NCI-H2196 treated with DMSO at 0.1 percent for 48 hours (cell line): ENCODE measurements at regions not wholly inside any gene's neighbourhood (a gene's known extent, or its start where the extent isn't known, plus 50 kb on each side); places are given as distances from the start of the nearest gene placed in this dataset.

Experiments
- DNase-seq: peaks from one replicate; lab custom pipeline; 2025; ENCODE audit not compliant: unreplicated experiment; lab: John Stamatoyannopoulos, UW

DNA sequence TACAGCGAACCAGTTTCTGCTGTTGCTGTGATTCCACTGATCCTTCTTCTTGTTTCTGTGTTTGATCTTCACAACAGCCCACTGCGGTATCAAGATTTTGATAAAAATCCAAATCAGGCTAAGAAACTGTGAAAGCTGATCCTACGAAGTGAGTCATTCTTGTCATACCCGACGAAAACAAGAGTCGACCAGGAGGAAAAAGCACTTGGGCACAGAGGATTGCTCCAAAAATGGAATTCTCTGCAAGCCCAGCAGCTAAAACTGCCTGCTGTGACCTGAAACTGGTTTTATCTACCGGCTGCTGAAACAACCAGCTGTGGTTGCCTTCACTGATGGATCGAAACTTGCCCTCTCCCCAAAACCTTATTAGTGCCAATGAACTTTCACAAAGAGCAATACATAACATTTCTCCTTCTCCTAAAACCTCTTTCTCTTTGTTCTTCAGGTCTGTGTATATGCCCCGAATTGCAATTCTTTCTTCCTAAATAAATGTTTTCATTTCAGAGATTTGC lies 607.0 kb upstream of the PRKX start:
- DNase-seq, result no peak

DNA sequence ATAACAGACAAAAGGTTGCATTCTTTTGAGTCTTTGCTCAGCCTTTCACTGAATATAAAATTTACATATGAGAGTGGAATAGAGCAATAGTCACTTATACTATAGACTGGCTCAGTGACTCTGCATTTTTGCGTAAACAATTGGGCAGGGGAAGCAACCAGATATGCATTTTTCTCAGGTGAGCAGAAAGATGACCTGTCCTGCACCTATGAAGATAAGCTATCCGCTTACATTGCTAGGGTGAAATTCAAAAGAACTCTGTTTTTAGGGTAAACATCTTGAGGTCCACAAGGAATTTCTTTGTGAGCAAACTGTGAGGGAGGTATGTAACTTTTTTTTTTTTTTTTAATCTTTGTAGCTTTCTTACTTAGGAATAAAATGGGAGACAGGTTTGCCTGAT lies 602.4 kb upstream of the PRKX start:
- DNase-seq, result no peak

DNA sequence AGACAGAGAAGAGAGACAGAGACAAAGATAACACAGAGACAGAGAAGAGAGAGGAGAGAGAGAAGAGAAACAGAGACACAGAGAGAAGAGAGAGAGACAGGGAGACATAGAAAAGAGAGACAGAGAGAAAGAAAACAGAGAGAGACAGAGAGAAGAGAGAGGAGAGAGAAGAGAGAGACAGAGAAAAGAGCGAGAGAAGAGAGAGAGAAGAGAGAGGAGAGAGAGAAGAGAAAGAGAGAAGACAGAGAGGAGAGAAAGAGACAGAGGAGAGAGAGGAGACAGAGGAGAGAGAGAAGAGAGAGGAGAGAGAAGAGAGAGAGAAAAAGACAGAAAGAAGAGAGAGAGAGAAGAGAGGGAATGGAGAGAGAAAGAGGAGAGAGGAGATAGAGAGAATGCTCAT lies 601.1 kb upstream of the PRKX start:
- DNase-seq, result no peak

DNA sequence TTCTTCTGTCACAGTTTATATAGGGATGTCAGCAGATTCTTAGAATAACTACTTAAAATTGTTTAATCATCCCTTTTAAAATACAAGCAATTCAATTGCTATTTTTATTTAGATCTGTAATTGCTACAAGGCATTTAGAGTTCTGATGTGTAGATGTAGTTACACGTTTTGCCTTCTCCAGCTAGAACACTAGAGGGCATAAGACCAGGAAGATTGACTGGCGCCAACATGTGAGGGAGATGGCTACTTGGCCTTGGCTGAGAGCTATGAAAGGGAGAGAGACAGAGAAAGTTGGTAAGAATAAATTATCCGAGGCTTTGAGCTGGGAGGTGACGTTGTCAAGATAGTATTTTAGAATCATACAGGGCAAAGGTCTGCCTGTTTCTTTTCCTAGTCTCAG lies 563.7 kb upstream of the PRKX start:
- DNase-seq, result no peak

DNA sequence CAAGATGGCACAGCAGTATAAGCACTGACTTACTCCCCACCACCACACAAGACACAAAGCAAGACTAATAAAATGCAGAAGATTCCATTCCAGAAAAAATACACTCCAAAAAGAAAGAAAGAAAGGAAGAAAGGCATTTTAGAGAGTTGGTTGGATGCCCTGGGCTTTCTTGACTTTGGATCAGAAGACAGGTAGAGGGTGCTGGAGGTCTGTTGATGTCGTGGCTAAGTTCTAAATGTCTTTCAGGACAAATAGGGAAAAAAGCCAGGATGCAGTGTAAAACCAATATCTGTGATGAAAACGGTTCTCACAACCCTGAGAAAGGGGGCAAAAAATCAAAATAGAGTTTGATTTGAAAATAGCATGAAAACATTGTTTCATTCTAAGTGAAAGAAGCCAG lies 555.2 kb upstream of the PRKX start:
- DNase-seq, result no peak

DNA sequence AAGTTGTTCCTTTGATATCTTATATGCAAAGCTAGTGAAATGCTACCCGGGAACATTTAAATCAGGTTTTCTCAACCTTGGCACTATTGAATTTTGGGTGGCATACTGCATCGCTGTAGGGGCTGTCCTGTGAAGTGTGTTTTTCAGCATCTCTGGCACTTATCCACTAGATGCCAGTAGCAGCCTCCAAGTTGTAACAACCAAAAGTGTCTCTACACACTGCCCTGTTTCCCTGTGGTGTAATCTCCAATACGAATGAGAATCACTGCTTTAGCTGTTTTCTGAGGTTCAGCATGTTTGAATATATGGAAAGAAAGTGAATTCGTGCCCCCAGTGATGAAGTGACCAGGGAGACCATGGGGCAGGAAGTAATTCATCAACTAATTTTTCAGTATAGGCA lies 551.6 kb upstream of the PRKX start:
- no peak for DNase-seq

DNA sequence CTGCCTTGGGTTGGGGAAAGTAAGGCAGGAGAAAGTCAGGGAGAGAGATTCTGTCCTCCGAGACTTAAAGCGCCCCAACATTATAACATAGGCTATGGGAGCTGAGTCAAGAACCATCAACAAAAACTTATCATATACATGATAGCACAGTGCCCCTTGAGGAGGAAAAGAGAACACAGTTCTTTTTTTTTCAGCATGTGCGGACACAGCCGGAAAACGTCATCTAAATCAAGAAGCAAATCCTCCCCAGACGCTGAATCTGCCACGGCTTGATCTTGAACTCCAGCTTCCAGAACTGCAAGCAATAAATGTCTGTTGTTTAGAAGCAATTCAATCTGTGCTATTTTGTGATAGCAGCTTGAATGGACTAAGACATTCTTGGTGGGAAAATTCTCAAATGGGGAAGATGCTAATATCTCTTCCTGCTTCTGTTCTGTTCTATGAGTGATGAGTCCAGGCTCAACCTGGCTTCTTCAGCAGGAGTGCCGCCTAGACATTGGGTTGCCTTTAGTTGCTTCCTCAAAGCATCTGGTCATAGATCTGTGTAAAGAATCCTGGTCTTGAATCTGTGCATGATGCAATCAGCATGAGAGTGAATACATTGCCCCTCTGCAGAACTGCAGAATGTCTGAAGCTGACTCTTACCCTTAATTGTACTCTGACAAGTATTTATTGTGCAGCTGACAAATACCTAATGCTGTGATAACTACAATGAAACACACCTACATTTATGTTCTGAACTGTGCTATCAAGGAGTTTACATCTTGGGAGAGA lies 549.8 kb upstream of the PRKX start:
- DNase-seq, result no peak

DNA sequence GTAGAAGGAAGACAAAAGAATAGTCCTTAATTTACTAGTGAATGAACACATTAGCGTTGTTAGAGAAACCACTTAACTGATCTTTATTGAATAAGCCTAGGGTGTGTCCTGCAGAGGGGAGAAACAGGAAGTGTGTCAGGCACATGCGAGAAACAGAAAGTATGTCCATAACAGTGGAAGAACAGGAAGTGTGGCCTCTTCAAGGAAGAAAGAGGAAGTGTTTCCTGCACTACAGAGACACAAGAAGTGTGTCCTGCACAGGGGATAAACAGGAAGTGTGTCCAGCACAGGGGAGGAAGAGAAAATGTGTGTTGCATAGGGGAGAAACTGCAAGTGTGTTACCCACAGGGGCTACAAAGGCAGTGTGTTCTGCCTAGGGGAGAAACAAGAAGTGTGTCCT lies 539.6 kb upstream of the PRKX start:
- DNase-seq, result no peak

DNA sequence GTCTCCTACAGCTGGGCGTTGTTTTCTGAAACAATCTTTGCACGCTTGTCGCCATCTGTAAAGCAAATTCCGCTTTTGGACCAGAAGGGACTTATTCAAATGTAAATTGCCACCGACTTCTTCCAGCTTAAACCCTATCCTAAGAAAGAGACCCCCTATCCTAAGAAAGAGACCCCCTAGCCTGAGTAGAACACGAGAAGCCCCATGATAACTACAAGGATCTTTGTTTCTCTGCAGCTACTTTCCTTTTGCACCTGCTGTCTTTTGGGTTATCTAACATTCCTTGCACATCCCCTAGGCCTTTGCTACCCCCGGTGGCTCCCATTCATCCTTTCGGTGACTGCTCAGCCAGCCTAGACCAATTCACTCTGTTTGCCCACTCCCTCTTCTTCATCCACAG lies 536.0 kb upstream of the PRKX start:
- DNase-seq, result no peak

DNA sequence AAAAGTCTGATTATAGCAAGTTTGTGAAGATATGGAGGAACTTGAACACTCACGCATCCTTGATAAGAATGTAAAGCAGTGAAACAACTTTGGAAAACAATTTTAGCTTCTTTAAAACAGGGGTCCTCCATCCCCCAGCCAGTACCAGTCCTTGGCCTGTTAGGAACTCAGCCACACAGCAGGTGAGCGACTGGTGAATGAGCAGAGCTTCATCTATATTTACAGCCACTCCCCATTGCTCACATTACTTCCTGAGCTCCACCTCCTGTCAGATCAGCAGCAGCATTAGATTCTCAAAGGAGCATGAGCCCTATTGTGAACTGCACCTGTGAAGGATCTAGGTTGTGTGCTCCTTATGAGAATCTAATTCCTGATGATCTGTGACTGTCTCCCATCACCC lies 530.3 kb upstream of the PRKX start:
- DNase-seq, result no peak

DNA sequence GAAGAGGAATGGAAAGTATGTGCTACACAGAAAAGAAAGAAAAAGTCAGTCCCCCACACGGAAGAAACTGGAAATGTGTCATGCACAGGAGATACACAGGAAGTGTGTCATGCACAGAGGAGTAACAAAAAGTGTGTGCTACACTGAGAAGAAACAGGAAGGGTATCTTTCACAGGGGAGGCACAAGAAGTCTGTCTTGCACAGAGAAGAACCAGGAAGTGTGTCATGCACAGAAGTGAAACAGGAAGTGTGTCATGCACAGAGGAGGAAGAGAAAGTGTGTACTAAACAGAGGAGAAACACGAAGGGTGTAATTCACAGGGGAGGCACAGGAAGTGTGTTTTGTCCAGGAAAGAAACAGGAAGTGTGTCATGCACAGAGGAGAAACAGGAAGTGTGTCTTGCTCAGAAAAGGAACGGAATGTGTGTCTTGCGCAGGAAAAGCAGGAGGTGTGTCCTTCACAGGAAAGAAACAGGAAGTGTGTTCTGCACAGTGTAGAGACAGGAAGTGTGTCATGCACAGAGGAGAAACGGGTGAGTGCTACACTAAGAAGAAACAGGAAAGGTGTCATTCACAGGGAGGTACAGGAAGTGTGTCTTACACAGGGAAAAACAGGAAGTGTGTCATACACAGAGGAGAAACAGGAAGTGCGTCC lies 527.2 kb upstream of the PRKX start:
- DNase-seq, result no peak

DNA sequence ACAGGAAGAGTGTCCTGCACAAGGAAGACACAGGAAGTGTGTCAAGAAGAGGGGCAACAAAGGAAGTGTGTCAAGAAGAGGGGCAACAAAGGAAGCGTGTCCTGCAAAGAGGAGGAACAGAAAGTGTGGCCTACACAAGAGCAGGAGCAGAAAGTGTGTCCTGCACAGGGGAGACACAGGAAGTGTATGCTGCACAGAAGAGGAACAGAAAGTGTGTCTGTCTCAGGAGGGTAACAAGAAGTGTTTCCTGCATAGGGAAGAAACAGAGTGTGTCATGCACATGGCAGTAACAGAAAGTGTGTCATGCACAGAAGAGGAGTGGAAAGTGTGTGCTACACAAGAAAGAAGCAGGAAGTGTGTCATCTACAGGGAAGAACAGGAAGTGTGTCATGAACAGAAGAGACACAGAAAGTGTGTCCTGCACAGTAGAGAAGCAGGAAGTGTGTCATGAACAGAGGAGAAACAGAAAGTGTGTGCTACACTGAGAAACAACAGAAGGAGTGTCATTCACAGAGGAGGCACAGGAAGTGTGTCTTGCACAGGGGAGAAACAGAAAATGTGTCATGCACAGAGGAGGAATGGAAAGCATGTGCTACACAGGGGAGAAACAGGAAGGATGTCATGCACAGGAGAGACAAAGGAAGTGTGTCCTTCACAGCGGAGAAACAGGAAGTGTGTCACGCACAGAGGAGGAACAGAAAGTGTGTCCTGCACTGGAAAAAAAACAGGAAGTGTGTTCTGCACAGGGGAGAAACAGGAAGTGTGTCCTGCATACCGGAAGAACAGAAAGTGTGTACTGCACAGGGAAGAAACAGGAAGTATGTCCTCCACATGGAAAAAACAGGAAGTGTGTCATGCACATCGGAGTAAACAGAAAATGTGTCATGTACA lies 526.4 kb upstream of the PRKX start:
- no peak for DNase-seq

DNA sequence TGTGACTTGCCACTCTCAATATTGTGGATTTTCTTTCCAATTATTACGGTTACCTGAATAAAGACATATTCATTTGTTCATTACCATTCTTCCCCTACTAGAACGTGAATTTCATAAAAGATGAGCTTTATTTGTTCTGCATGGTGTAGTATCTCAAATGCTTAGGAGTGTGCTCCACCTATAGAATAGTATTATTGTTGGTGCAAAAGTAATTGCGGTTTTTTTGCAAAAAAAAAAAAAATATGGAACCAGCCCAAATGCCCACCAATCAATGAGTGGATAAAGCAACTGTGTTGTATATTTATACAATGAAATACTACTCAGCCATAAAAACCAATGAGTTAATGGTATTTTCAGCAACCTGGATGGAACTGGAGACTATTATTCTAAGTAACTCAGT lies 525.5 kb upstream of the PRKX start:
- no peak for DNase-seq

DNA sequence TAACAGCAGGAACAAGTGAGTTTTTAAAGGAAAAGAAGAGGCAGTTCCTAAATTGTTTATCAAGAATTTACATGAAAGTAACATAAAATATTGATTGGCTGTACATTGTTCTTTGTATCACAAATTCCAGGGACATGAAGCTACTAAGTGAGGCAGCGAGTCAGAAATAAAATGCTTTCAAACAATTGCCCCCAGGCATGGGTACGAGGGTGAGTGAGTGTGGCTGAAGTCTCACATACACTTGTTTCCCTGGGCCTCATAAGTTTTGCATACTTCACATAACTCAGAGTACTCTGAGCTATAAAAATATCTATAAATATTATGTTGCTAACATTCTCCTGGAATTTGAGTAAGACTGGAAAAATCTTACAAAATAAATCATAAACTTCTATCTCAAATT lies 511.6 kb upstream of the PRKX start:
- DNase-seq, result no peak

DNA sequence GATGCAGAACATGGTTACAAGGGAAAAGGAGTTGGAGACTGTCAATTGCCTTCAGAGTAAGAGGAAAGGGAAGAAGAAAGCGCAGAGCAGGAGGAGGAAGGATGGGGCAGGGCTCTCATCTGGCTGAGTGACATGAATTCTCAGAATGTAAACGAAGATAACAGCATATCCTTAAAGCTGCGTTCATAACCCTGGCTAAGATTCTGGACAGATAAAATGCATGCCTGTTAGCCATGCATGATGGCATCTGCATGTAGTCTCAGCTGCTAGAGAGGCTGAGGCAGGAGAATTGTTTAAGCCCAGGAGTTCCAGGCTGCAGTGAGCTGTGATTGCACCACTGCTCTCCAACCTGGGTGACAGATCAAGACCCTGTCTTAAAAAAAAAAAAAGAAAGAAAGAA lies 493.5 kb upstream of the PRKX start:
- no peak for DNase-seq

DNA sequence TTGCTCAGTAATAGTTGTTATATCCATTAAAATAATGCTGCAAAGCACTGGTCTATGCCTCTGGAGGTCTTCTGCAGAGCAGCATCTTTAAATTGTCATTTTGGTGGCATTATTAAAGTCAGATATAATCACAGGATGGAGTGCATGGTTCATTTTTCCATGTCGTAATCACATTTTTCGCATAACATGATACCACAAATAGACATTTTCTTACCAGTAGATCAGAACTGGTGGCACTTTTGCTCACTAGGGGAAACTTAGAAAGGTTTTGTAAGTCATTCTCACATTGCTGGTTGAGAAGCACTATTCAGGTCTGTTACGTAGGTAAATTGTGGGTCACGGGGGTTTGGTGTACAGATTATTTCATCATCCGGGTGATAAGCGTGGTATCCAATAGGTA lies 484.5 kb upstream of the PRKX start:
- DNase-seq, result no peak

DNA sequence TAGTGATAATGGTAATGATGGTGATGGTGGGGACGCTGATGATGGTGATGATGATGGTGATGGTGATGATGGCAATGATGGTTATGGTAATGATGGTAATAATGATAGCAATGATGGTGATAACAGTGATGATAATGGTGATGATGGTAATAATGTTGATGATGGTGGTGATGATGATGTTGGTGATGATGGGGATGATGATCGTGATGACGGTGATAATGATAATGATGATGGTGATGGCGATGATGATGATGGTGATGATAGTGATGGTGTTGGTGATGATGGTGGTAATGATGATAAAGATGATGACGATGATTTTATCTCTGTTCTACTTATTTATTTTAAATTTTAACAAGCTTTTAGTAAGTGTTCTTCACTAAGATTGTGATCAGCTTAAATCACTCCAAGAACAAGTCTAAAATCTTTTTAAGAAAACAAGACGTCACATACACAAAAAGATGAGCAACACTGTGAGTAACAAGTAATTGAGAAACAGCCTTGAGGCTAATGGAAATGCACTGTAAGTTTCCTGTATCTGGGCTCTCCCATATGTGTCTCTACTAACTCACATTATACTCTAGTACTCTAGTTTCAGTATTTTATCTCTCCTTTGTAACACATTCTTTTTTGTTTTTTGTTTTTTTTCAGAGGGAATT lies 480.2 kb upstream of the PRKX start:
- DNase-seq, result no peak

DNA sequence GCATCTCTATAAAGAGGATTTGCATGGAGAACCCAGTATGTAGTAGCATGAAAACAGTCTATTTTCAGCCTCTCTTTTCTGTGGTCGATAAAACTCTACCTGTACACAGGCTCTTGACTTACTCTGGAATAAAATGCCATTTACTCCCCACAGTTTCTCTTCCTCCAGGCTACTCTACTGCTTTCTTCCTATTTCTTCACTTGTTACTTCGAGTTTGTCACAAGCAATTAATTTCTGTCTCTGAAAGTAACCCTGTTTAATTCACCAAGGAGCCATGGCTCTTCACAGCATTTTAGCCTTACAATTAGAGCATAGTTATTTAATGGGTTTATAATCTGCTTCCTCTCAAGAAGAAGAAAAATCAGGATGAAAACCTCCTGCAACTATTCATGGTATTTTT lies 472.9 kb upstream of the PRKX start:
- DNase-seq, result no peak

DNA sequence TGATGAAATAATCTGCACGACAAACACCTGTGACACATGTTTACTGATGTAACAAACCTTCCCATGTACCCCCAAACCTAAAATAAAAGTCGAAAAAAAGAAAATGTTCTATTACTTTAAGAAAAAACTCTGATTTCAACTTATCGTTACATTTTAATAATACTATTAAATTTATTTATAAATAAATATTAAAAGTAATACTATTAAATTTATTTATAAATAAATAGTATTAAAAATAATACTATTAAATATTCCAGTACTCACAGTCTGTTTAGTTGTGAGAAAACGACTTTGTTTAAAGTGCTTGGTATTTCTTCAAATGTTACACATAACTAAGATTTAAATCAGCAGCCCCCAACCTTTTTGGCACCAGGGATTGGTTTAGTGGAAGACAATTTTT lies 471.6 kb upstream of the PRKX start:
- no peak for DNase-seq

DNA sequence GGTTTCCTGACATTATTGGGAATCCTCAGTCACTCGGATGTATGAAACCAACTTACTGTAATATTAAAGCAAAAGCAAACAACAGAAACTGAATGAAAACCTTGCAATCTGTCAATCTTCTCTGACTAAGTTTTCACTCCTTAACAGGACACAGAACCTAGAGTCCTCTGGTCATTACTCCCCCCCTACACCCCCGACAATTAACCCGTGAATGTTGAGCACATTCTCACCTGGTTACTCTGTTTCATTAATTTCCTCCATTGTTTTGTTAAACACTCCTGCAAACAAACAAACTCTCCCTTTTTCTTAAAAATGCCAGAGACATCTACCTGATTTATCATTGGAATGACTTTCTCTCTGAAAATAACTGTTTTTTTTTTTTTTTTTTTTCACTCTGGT lies 469.0 kb upstream of the PRKX start:
- DNase-seq, result no peak

DNA sequence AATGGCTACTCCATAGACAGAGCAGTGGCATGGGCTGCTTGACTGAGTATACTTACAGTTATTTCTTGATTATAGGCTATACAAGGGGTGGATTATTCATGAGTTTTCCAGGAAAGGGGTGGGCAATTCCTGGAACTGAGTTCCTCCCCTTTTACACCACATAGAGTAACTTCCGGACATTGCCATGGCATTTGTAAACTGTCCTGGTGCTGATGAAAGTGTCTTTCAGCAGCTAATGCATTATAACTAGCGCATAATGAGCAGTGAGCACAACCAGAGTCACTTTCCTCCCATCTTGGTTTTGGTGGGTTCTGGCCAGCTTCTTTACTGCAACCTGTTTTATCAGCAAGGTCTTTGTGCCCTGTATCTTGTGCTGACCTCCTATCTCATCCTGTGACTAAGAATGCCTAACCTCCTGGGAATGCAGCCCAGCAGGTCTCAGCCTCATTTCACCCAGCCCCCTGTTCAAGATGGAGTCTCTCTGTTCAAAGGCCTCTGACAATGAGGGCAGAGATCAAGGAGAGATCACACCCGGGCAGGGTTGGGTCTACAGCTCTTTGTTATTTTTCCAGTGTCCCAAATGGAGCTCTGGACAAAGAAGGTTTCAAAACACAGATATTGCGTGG lies 468.4 kb upstream of the PRKX start:
- no peak for DNase-seq
